KMS-11 (cell line): ENCODE measurements at regions not wholly inside any gene's neighbourhood (a gene's known extent, or its start where the extent isn't known, plus 50 kb on each side); places are given as distances from the start of the nearest gene placed in this dataset.

Experiments used
- H2AFZ ChIP-seq: fragments of 200-600 bp; sonication (generic); 2 replicates; pipeline ENCODE4 v1.6.1; 2016; ENCODE audit warnings: antibody characterized with exemption, mixed run types, low read depth
- H3K27ac ChIP-seq: fragments of 200-600 bp; sonication (generic); 2 replicates; pipeline ENCODE4 v1.6.1; 2016; ENCODE audit warnings: mild to moderate bottlenecking, mixed run types
- H3K27me3 ChIP-seq: fragments of 200-600 bp; sonication (generic); 2 replicates; pipeline ENCODE4 v1.6.1; 2017; ENCODE audit warnings: mild to moderate bottlenecking, low read depth, mixed run types, moderate library complexity; ENCODE audit not compliant: insufficient read depth
- H3K36me3 ChIP-seq: fragments of 200-600 bp; sonication (generic); 2 replicates; pipeline ENCODE4 v1.6.1; 2017; ENCODE audit warnings: mild to moderate bottlenecking, mixed run types; ENCODE audit not compliant: insufficient read depth
- H3K4me1 ChIP-seq: fragments of 200-600 bp; sonication (generic); 2 replicates; pipeline ENCODE4 v1.6.1; 2016; ENCODE audit warnings: mild to moderate bottlenecking, low read depth, mixed run types; ENCODE audit not compliant: poor library complexity, severe bottlenecking
- H3K4me2 ChIP-seq: fragments of 200-600 bp; sonication (generic); 2 replicates; pipeline ENCODE4 v1.7.0; 2016; ENCODE audit warnings: mild to moderate bottlenecking, mixed run types
- H3K4me3 ChIP-seq: fragments of 200-600 bp; sonication (generic); IDR thresholded peaks from 2 replicates; pipeline ENCODE4 v1.6.1; 2017; ENCODE audit warnings: low read depth, low read length, mixed read lengths; ENCODE audit not compliant: insufficient read depth
- H3K79me2 ChIP-seq: fragments of 200-600 bp; sonication (generic); 2 replicates; pipeline ENCODE4 v1.6.1; 2016; ENCODE audit warnings: low read depth, mixed run types; ENCODE audit not compliant: insufficient read depth
- H3K9ac ChIP-seq: fragments of 200-600 bp; sonication (generic); 2 replicates; pipeline ENCODE4 v1.6.1; 2016; ENCODE audit warnings: mild to moderate bottlenecking, mixed run types
- H4K20me1 ChIP-seq: fragments of 200-600 bp; sonication (generic); 2 replicates; pipeline ENCODE4 v1.6.1; 2016; ENCODE audit warnings: mild to moderate bottlenecking, mixed run types; ENCODE audit not compliant: insufficient read depth
- TF ChIP-seq, protein P1 (sequence below): fragments of 200-600 bp; sonication (generic); conservative IDR thresholded peaks from 2 replicates; pipeline ENCODE4 v1.6.1; 2017; ENCODE audit warnings: low read depth, mild to moderate bottlenecking, antibody characterized with exemption, low read length, moderate library complexity, mixed read lengths

DNA sequence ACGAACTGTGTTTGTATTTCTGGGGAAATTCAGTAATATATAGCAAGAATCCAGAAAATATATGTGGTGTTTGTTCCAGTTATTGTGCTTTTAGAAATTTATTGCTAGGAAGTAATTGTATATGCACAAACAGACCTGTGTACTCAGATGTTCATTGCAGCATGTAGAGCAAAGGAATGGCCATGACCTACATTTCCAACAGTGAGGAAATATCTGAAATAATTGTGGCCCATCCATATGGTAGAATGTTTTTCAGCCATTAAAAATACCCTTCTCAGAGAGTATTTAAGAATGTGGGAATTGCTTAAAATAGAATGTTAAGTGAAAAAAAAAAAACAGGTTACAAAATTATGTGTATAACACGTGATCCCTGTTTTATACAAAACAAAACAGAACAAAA lies 77.3 kb downstream of the TMX1 start:
- H3K4me2 ChIP-seq: no peak overlapping the region
- H3K36me3 ChIP-seq: no peaks in the 10 kb centered on the region
- no peak overlapping the region for H3K27ac ChIP-seq
- H3K9ac ChIP-seq: no peak overlapping the region
- no peaks in the 10 kb centered on the region for H4K20me1 ChIP-seq
- no peaks in the 10 kb centered on the region for H3K27me3 ChIP-seq
- TF ChIP-seq, protein P1, sequence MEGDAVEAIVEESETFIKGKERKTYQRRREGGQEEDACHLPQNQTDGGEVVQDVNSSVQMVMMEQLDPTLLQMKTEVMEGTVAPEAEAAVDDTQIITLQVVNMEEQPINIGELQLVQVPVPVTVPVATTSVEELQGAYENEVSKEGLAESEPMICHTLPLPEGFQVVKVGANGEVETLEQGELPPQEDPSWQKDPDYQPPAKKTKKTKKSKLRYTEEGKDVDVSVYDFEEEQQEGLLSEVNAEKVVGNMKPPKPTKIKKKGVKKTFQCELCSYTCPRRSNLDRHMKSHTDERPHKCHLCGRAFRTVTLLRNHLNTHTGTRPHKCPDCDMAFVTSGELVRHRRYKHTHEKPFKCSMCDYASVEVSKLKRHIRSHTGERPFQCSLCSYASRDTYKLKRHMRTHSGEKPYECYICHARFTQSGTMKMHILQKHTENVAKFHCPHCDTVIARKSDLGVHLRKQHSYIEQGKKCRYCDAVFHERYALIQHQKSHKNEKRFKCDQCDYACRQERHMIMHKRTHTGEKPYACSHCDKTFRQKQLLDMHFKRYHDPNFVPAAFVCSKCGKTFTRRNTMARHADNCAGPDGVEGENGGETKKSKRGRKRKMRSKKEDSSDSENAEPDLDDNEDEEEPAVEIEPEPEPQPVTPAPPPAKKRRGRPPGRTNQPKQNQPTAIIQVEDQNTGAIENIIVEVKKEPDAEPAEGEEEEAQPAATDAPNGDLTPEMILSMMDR: no peak
- no peak overlapping the region for H3K4me3 ChIP-seq
- H2AFZ ChIP-seq: no peak overlapping the region
- no peaks in the 10 kb centered on the region for H3K79me2 ChIP-seq
- no peaks in the 10 kb centered on the region for H3K4me1 ChIP-seq

DNA sequence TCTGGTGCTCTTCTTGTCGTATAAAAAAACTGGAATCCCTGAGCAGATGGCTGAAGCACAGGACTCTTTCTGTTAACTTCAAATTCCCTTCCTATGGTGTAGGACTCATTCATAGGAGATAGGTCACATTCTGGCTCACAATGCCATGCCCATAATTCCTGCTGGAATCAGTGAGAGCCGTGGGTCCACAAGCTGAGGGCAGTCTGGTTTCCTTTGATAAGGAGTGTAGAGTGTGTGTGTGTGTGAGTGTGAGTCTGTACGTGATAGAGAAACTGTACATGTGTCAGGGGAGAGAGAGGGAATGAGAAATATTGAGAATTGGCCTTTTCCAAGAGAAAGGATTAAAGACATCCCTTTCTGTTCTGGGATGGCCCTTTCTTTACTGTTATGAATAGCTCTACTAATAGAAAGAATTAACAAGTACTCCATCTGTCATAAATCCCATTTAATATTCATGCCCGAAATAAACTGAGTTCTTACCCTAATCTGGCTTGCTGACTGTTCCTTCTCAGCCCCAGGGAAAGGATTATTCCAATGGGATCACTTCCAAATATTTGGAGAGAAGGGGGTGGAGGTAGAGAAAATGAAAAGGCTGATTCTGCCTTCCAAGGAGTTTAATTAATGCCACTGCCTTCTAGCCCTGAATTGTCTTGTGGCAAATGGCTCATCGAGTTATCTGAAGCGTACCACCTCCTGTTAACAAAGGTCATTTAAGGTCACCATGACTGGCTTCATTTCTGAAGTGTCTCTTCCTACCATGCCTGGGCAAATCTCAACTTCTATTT lies 79.0 kb downstream of the TMX1 start:
- Histone ChIP-seq H4K20me1 (no peaks in the 10 kb centered on the region), H3K9ac (no peak overlapping the region), H3K4me1 (no peaks in the 10 kb centered on the region), H3K27ac (no peak overlapping the region), H2AFZ (no peak overlapping the region), H3K4me3 (no peak overlapping the region), H3K79me2 (no peaks in the 10 kb centered on the region), H3K4me2 (no peak overlapping the region), H3K27me3 (no peaks in the 10 kb centered on the region), H3K36me3 (no peaks in the 10 kb centered on the region)
- TF ChIP-seq, protein P1: no peak

DNA sequence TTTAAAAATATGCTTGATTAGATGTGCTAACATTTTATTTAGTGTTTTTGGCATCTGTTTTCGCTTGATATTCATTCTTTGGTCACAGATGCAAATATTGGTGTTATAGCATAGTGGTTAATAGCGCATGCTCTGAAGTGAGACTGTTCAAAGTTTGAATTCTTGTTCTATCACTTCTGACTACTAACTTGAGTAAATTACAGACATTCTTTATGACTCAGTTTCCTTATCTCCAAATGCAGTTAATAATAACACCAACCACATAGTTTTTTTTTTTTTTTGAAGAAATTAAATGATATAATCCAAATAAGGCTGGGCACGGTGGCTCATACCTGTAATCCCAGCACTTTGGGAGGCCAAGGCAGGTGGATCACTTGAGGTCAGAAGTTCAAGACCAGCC lies 81.0 kb downstream of the TMX1 start:
- no peak overlapping the region for H3K4me3 ChIP-seq
- no peaks in the 10 kb centered on the region for H4K20me1 ChIP-seq
- no peaks in the 10 kb centered on the region for H3K36me3 ChIP-seq
- H3K79me2 ChIP-seq: no peaks in the 10 kb centered on the region
- no peak overlapping the region for H3K4me2 ChIP-seq
- H3K27me3 ChIP-seq: no peaks in the 10 kb centered on the region
- H3K27ac ChIP-seq: no peak overlapping the region
- no peak overlapping the region for H2AFZ ChIP-seq
- H3K4me1 ChIP-seq: peaks cover 8% of the 10 kb centered on the region
- no peak overlapping the region for H3K9ac ChIP-seq
- TF ChIP-seq, protein P1: no peak

DNA sequence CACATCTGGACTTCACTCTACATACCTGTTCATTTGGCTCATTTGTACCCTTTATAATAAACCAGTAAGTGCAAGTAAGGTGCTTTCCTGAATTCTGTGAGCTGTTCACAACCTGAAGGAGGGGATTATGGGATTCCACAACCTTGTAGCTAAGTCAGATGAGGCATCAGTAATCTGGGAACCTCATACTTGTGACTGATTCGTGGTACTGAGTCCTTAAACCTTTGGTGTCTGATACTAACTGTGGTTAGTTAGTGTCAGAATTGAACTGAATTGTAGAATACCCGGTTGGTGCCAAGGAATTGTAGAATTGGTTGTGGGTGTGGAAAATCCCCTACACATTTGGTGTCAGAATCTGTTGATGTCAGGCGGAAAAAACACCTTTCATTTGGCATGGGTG lies 83.4 kb downstream of the TMX1 start:
- H2AFZ ChIP-seq: no peak overlapping the region
- H3K4me1 ChIP-seq: peaks cover 32% of the 10 kb centered on the region

More for the DNA sequence above, 83.4 kb downstream of the TMX1 start:
- Histone ChIP-seq H3K9ac (no peak overlapping the region), H3K27me3 (no peaks in the 10 kb centered on the region), H3K4me2 (no peak overlapping the region), H3K27ac (no peak overlapping the region), H4K20me1 (no peaks in the 10 kb centered on the region), H3K79me2 (no peaks in the 10 kb centered on the region), H3K36me3 (no peaks in the 10 kb centered on the region), H3K4me3 (no peak overlapping the region)
- TF ChIP-seq, protein P1: no peak
